SJSA1 (cell line): ENCODE measurements at regions not wholly inside any gene's neighbourhood (a gene's known extent, or its start where the extent isn't known, plus 50 kb on each side); places are given as distances from the start of the nearest gene placed in this dataset.

ENCODE experiments used
- DNase-seq, 2 experiments: peaks; one replicate each; pipeline ENCODE4 v3.0.0-alpha.2; 2015 to 2020; ENCODE audit warnings: low spot score in 2 of 2, low read depth in 1 of 2
- H3K27ac ChIP-seq: fragments of 250-450 bp; sonication (Bioruptor Pico); 2 replicates; pipeline ENCODE4 v1.5.1; 2020; ENCODE audit warnings: mild to moderate bottlenecking, moderate library complexity
- H3K27me3 ChIP-seq: fragments of 250-450 bp; sonication (Bioruptor Pico); replicated peaks from 2 replicates; pipeline ENCODE4 v1.5.1; 2020; ENCODE audit warnings: mild to moderate bottlenecking, moderate library complexity
- H3K36me3 ChIP-seq: fragments of 250-450 bp; sonication (Bioruptor Pico); 2 replicates; pipeline ENCODE4 v1.5.1; 2020; ENCODE audit warnings: mild to moderate bottlenecking
- H3K4me1 ChIP-seq: fragments of 250-450 bp; sonication (Bioruptor Pico); replicated peaks from 2 replicates; pipeline ENCODE4 v1.6.1; 2021; ENCODE audit warnings: mild to moderate bottlenecking
- H3K4me3 ChIP-seq: fragments of 250-450 bp; sonication (Bioruptor Pico); 2 replicates; pipeline ENCODE4 v1.5.1; 2020; ENCODE audit warnings: mild to moderate bottlenecking
- H3K9me3 ChIP-seq: fragments of 250-450 bp; sonication (Bioruptor Pico); replicated peaks from 2 replicates; pipeline ENCODE4 v1.5.1; 2020; ENCODE audit warnings: mild to moderate bottlenecking

- no peak overlapping the region for H3K4me3 ChIP-seq
- H3K27ac ChIP-seq, result no peak overlapping the region
- H3K4me1 ChIP-seq, result no peaks in the 10 kb centered on the region
- no peaks in the 10 kb centered on the region for H3K36me3 ChIP-seq
- no peaks in the 10 kb centered on the region for H3K9me3 ChIP-seq
- no peak for DNase-seq
- H3K27me3 ChIP-seq, result no peaks in the 10 kb centered on the region
These were observed 431.3 kb upstream of the ITGA1 start for GRCh38 chr5:52356311-52356918.

GRCh38 chr5:52359261-52359660, 428.5 kb upstream of the ITGA1 start:
- no peaks in the 10 kb centered on the region for H3K36me3 ChIP-seq
- H3K27ac ChIP-seq, result no peak overlapping the region
- DNase-seq, result no peak
- H3K4me1 ChIP-seq, result no peaks in the 10 kb centered on the region
- no peak overlapping the region for H3K4me3 ChIP-seq
- no peaks in the 10 kb centered on the region for H3K9me3 ChIP-seq
- H3K27me3 ChIP-seq, result no peaks in the 10 kb centered on the region

- Histone ChIP-seq H3K27me3 (no peaks in the 10 kb centered on the region), H3K9me3 (no peaks in the 10 kb centered on the region), H3K4me1 (no peaks in the 10 kb centered on the region), H3K27ac (no peak overlapping the region), H3K36me3 (no peaks in the 10 kb centered on the region), H3K4me3 (no peak overlapping the region)
- no peak for DNase-seq
These were observed 426.7 kb upstream of the ITGA1 start for GRCh38 chr5:52360985-52361384.

DNA sequence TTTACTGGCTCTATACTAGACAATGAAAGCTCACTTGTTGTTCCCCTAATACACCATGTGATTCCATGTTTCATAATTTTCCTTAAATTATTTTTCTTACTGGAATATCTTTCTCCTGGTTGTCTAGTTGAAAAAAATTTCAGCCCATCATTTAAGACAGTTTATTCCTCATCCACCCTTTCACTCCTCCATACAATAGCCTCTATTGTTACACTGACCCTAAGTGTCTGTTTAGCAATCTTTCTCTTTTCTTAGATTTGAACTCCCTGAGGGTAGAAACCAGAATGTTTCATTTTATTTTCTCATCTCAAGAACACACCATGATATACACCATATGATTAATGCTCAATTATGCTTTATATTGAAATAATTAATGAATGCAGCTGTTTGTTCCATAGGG, 413.4 kb upstream of the ITGA1 start:
- Histone ChIP-seq H3K27me3 (0 out of 2 replicates have a peak, but pooled peaks cover 3% of the 10 kb centered on the region), H3K4me3 (no peak overlapping the region), H3K36me3 (no peaks in the 10 kb centered on the region), H3K4me1 (no peaks in the 10 kb centered on the region), H3K9me3 (no peaks in the 10 kb centered on the region), H3K27ac (no peak overlapping the region)
- DNase-seq, result no peak

DNA sequence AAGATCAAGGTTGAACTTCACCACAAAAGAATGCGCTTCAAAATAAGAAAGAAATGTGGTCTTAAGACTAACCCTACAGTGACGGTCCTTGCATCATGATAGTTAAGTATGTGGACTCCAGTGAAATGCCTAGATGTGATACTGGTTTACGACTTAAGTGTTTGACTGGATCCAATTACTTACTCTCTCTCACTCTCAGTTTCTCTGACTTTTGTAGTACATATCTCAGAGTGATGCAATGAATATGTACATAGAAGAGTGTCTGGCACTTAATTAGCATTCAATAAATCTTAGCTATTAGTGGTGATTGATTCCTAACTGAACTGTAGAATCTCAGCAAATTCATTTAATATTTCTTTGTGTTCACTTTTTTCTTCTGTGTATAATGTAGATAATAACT, 411.7 kb upstream of the ITGA1 start:
- Histone ChIP-seq H3K9me3 (no peaks in the 10 kb centered on the region), H3K4me3 (no peak overlapping the region), H3K4me1 (no peaks in the 10 kb centered on the region), H3K36me3 (no peaks in the 10 kb centered on the region), H3K27ac (no peak overlapping the region), H3K27me3 (0 out of 2 replicates have a peak, but pooled peaks cover 3% of the 10 kb centered on the region)
- DNase-seq, result no peak

- no peak for DNase-seq
- Histone ChIP-seq H3K9me3 (no peaks in the 10 kb centered on the region), H3K27me3 (0 out of 2 replicates have a peak, but pooled peaks cover 3% of the 10 kb centered on the region), H3K36me3 (no peaks in the 10 kb centered on the region), H3K4me1 (no peaks in the 10 kb centered on the region), H3K27ac (no peak overlapping the region), H3K4me3 (no peak overlapping the region)
These were observed 411.1 kb upstream of the ITGA1 start for GRCh38 chr5:52376592-52376991.

DNA sequence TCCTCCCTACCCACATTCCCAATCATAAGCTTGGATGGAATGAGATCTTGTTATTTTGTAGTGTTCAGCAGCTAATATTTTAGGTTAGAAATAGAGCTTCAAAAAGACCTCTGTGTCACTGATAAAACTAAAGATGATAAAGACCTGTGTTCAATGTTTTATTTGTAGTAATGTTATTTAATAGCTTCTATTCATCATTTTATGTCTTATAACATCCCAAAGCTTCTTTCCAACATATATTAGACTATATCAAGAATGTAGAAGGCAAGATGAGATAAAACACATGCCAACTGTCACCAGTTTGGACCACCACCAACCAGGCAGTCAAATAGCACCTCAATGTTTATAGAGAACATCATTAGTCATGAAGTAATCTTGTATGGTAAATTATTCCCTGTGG, 409.5 kb upstream of the ITGA1 start:
- H3K27ac ChIP-seq, result no peak overlapping the region
- no peaks in the 10 kb centered on the region for H3K36me3 ChIP-seq
- H3K4me3 ChIP-seq, result no peak overlapping the region
- 0 out of 2 replicates have a peak, but pooled peaks cover 3% of the 10 kb centered on the region for H3K27me3 ChIP-seq
- no peaks in the 10 kb centered on the region for H3K4me1 ChIP-seq
- no peak for DNase-seq
- no peaks in the 10 kb centered on the region for H3K9me3 ChIP-seq

DNA sequence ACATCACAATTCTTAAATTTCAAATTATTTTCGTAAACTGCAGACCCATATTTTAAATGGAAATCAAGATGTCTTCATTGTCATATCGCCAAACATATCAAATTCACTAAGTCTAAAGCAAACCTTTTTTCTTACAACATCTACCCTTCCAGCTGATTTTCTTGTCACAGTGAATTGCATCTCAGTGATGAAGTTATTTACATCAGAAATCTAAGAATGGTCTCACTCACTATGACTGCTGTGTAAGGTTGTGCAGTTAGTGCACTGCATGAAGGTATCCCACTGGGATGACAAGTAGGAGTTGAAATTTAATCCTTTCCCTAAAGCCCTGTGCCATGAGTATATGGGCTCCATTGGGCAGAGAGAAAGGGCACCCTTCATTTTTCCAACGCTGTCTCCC, 399.4 kb upstream of the ITGA1 start:
- no peaks in the 10 kb centered on the region for H3K4me1 ChIP-seq
- no peak for DNase-seq
- no peak overlapping the region for H3K27ac ChIP-seq
- no peak overlapping the region for H3K4me3 ChIP-seq
- H3K36me3 ChIP-seq, result no peaks in the 10 kb centered on the region
- H3K9me3 ChIP-seq, result no peaks in the 10 kb centered on the region
- no peaks in the 10 kb centered on the region for H3K27me3 ChIP-seq

DNA sequence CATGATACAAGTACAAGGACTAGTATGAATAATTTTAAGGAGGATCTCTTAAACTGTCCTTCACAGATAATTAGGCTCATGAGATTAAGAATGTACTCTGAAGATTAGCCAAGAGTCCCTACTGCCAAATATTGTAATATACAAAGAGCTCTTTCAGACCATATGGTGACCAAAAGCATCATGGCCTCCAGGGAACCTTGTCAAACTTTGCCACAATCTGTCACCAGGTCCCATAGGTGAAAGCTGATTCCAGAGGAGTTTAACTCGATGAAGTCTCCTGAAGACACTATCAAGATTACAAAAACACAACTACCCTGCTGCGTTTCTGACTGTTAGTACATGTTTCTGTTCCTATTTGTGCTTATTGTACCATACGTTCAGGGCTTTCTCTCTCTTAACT, 395.4 kb upstream of the ITGA1 start:
- DNase-seq, result no peak
- Histone ChIP-seq H3K27ac (no peak overlapping the region), H3K9me3 (no peaks in the 10 kb centered on the region), H3K27me3 (no peaks in the 10 kb centered on the region), H3K4me1 (no peaks in the 10 kb centered on the region), H3K4me3 (no peak overlapping the region), H3K36me3 (no peaks in the 10 kb centered on the region)

DNA sequence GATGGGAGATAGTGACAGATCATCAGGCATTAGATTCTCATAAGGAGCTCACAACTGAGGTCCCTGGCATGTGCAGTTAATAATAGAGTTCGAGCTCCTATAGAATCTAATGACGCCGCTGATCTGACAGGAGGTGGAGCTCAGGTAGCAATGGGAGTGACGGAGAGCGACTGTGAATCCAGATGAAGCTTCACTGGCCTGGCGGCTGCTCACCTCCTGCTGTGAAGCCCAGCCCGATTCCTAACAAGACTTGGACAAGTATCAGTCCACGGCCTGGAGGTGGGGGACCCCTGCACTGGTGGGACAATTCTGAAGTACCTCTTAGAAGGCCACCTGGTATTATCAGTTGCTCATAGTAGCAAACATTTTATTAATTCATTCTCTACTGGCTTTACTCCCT, 377.9 kb upstream of the ITGA1 start:
- no peak overlapping the region for H3K4me3 ChIP-seq
- H3K27ac ChIP-seq, result no peak overlapping the region
- no peaks in the 10 kb centered on the region for H3K9me3 ChIP-seq
- no peaks in the 10 kb centered on the region for H3K4me1 ChIP-seq
- no peaks in the 10 kb centered on the region for H3K36me3 ChIP-seq
- DNase-seq, result no peak
- no peaks in the 10 kb centered on the region; the same call in 1 of the 2 replicates for H3K27me3 ChIP-seq

DNA sequence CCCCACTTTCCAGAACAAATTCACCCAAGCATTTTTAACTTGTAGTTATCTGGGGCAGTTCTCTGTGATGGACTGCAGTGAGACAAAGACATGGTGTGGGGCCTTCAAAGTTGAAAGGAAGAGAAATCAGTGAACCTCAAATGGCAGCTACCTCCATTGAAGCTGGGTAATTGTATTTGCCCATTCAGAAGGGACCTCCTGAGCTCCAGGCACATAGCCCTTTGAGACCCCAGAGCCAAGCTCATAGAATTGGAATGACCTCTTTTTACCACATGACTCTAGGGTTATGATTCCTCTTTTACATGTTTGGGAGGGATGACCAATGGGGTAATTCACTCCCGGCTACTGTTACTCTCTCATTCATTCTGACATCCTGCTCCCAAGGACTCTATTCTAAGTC, 368.4 kb upstream of the ITGA1 start:
- DNase-seq, result no peak
- Histone ChIP-seq H3K27ac (no peak overlapping the region), H3K9me3 (no peaks in the 10 kb centered on the region), H3K4me1 (no peaks in the 10 kb centered on the region), H3K36me3 (no peaks in the 10 kb centered on the region), H3K4me3 (no peak overlapping the region), H3K27me3 (no peaks in the 10 kb centered on the region; the same call in 1 of the 2 replicates)

GRCh38 chr5:52427615-52428014, 360.1 kb upstream of the ITGA1 start:
- Histone ChIP-seq H3K27ac (no peak overlapping the region), H3K36me3 (no peaks in the 10 kb centered on the region), H3K4me3 (no peak overlapping the region), H3K9me3 (0 out of 2 replicates have a peak, but pooled peaks cover 2% of the 10 kb centered on the region), H3K4me1 (no peaks in the 10 kb centered on the region), H3K27me3 (no peaks in the 10 kb centered on the region; the same call in 1 of the 2 replicates)
- DNase-seq, result no peak

DNA sequence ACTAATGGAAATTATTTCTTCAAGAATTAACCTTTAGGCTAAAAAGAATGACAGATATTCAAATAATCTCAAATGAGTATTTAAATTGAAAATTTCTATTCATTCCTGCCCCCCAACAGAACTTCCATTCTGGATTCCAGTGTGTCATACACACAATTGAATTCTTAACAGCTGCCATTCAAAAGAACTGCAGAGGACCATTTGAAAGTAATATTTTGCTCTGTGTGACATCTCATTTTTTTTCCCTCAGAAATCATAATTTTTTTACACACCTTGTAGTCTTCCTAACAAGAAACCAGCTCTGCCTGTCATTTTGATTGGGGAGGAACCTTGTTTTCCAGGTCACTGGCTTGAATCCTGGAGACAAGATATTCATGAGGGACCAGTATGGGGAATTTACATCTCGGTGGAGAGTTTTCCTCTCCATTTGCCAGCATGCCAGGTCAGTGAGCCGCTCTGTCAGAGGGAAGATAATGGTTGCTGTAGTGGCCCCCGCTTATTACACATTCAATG, 358.7 kb upstream of the ITGA1 start:
- DNase-seq, result no peak
- no peak overlapping the region for H3K4me3 ChIP-seq
- 0 out of 2 replicates have a peak, but pooled peaks cover 2% of the 10 kb centered on the region for H3K9me3 ChIP-seq
- no peak overlapping the region for H3K27ac ChIP-seq
- H3K4me1 ChIP-seq, result no peaks in the 10 kb centered on the region
- H3K27me3 ChIP-seq, result no peaks in the 10 kb centered on the region; the same call in 1 of the 2 replicates
- H3K36me3 ChIP-seq, result no peaks in the 10 kb centered on the region

DNA sequence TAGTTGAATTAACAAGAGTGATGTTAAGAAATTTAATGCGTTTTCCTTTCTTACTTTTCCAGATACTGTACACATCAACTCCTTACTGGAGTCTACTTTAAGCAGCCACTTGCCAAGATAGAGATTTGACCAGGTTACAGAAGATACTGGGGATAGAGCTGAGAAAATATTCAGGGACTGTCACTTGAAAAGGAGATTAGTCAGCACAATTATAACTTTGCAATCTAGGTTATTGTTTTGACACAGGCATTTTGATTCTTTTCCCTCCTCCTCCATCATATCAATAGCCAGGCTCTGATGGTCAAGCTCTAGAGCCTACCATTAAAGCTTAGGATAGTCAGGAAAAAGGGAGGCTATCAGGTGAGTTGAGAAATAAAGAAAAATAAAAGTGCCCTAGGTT, 345.9 kb upstream of the ITGA1 start:
- Histone ChIP-seq H3K4me1 (no peaks in the 10 kb centered on the region), H3K36me3 (no peaks in the 10 kb centered on the region), H3K27me3 (0 out of 2 replicates have a peak, but pooled peaks cover 3% of the 10 kb centered on the region), H3K27ac (no peak overlapping the region), H3K9me3 (no peaks in the 10 kb centered on the region), H3K4me3 (no peak overlapping the region)
- no peak for DNase-seq

GRCh38 chr5:52443187-52443586, 344.5 kb upstream of the ITGA1 start:
- Histone ChIP-seq H3K4me1 (no peaks in the 10 kb centered on the region), H3K4me3 (no peak overlapping the region), H3K27me3 (no peaks in the 10 kb centered on the region), H3K36me3 (no peaks in the 10 kb centered on the region), H3K9me3 (no peaks in the 10 kb centered on the region), H3K27ac (no peak overlapping the region)
- DNase-seq, result no peak
